Activated B cell treated with CpG ODN at 0.5 μM for 24 hours (primary cell): ENCODE measurements at regions not wholly inside any gene's neighbourhood (a gene's known extent, or its start where the extent isn't known, plus 50 kb on each side); places are given as distances from the start of the nearest gene placed in this dataset.

Experiments used
- ATAC-seq: fragments of 200-7000 bp; cut with Tn5 transposase; one replicate; pipeline ENCODE4 v1.10.0; 2021; ENCODE audit warnings: low read depth, mild to moderate bottlenecking, moderate library complexity
- CTCF ChIA-PET: fragments of 350-600 bp; sonication (Branson Sonifier 250); formaldehyde crosslinking; loops from one replicate; lab custom pipeline; 2021; ENCODE audit warnings: antibody characterized with exemption; lab: Charles Lee
- POLR2A ChIA-PET: fragments of 350-600 bp; sonication (Branson Sonifier 250); formaldehyde crosslinking; loops from one replicate; lab custom pipeline; 2021; ENCODE audit warnings: antibody characterized with exemption; lab: Charles Lee
- DNase-seq: peaks from one replicate; pipeline ENCODE4 v3.0.0; 2022
- H3K27ac Mint-ChIP-seq: one replicate; pipeline ENCODE4 v1.8.0; 2020; ENCODE audit warnings: mixed read lengths
- H3K27me3 Mint-ChIP-seq: one replicate; pipeline ENCODE4 v1.8.0; 2021; ENCODE audit warnings: mixed read lengths
- H3K36me3 Mint-ChIP-seq: one replicate; pipeline ENCODE4 v1.8.0; 2021; ENCODE audit warnings: low read depth, mixed read lengths
- H3K4me1 Mint-ChIP-seq: one replicate; pipeline ENCODE4 v1.8.0; 2021; ENCODE audit warnings: mixed read lengths
- H3K4me3 Mint-ChIP-seq: one replicate; pipeline ENCODE4 v1.8.0; 2020; ENCODE audit warnings: mild to moderate bottlenecking, mixed read lengths
- H3K9me3 Mint-ChIP-seq: one replicate; pipeline ENCODE4 v1.8.0; 2020; ENCODE audit warnings: mixed read lengths
- CTCF ChIP-seq: fragments of 200-600 bp; IDR thresholded peaks from one replicate; pipeline ENCODE4 v1.8.0; 2022; ENCODE audit warnings: antibody characterized with exemption, mild to moderate bottlenecking
- intact Hi-C: fragments of 100-400 bp; cut with micrococcal nuclease; formaldehyde crosslinking; loops from one replicate; pipeline ENCODE4 v1.15.1; 2024

DNA sequence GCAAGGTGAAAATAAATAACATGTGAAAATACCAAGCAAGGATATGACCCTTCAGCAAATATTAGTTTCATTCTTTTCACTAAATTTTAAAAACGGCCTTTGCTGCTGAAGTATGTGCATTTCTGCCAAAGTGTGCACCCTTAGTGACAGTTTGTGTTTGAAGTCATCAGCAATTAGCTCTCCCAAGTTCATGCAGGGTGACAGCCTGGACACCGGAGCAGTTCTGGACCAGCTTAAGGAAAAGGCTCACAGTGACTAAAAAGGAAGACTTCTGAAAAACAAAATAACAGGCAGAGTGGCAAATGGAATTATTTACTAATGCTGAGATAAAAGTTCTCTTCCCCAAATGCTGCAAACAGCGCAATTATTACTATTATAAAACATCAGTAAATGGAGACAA is 69.3 kb upstream of the NEBL start:
- no peak overlapping the region for H3K27ac Mint-ChIP-seq
- CTCF ChIA-PET, result no interaction called here
- peaks cover 13% of the 10 kb centered on the region for H3K4me1 Mint-ChIP-seq

GRCh38 chr10:20963721-20964595 is 66.8 kb upstream of the NEBL start:
- DNase-seq, result no peak
- peaks cover 2% of the 10 kb centered on the region for H3K4me1 Mint-ChIP-seq
- TF ChIP-seq CTCF, result no peak
- POLR2A ChIA-PET, result no interaction called here
- H3K36me3 Mint-ChIP-seq, result no peaks in the 10 kb centered on the region
- H3K9me3 Mint-ChIP-seq, result no peaks in the 10 kb centered on the region
- intact Hi-C loops, result no loop called here
- no peak for ATAC-seq
- H3K4me3 Mint-ChIP-seq, result no peak overlapping the region
- no peaks in the 10 kb centered on the region for H3K27me3 Mint-ChIP-seq
- CTCF ChIA-PET, result no interaction called here
- no peak overlapping the region for H3K27ac Mint-ChIP-seq

More for the DNA sequence above, 69.3 kb upstream of the NEBL start:
- Mint-ChIP-seq H3K27me3 (no peaks in the 10 kb centered on the region), H3K9me3 (no peaks in the 10 kb centered on the region), H3K36me3 (no peaks in the 10 kb centered on the region), H3K4me3 (no peak overlapping the region)
- ATAC-seq (no peak), DNase-seq (no peak)
- TF ChIP-seq CTCF, result no peak
- POLR2A ChIA-PET, result no interaction called here
- intact Hi-C loops, result no loop called here

DNA sequence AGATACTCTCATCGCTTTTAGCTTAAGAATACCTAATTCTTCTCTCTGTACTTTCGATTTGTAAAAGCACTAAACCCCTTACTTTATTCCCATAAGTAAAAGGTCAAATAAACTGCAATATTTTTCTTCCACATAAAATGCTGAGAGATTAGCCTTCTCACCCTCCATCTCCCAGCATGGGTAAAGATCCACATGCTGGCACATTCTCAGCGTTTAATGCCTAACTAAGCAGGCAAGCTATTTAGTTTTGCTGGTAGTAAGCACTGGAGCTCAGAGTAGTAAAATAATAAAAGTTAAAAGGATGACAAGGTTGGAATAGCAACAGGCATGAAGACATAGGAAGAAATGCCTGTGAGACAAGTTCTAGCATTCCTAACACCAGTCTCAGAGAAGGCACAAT is 65.9 kb upstream of the NEBL start:
- intact Hi-C loops, result no loop called here
- CTCF ChIA-PET, result no interaction called here
- Mint-ChIP-seq H3K36me3 (no peaks in the 10 kb centered on the region), H3K27ac (no peak overlapping the region), H3K9me3 (no peaks in the 10 kb centered on the region), H3K4me1 (no peaks in the 10 kb centered on the region), H3K27me3 (no peaks in the 10 kb centered on the region), H3K4me3 (no peak overlapping the region)
- no peak for TF ChIP-seq CTCF
- DNase-seq, result no peak
- ATAC-seq, result no peak
- POLR2A ChIA-PET, result no interaction called here

DNA sequence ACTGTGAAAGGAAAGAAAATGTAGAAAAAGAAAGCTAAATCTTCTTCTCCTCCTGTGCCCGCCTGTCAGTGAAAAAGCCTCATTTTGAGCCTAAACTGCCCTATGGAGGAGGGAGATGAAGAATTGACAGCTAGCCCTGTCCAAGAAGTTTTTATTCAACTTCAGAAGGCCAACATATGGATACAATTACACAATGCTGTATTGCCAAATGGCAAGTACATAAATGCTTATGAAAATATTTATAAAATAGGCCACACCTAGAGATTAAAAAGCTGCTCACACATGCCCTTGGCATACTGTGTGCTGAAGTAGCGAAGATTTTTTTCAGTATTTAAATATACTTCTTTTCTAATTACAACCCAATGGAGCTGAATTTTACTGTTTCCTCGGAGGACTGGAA is 65.1 kb upstream of the NEBL start:
- no peak overlapping the region for H3K4me3 Mint-ChIP-seq

DNA sequence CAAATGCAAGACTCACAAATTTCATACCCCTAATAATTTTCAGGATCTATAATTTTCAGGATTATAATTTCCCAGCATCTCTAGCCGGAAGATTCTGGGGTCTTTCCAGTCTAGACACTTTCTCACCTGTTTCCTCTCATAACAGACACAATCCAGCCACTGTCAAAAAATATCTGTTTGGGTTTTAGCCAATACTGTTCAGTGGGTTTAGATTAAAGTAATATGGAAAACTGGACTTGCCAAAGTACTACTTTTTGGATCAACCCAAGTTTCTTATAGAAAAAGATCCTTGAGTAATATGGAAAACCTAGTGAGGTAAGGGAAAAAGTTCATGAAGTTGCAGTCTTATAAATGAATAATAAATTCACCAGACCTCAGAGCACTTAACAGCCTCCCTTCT is 62.1 kb upstream of the NEBL start:
- ATAC-seq, result no peak
- H3K9me3 Mint-ChIP-seq, result no peaks in the 10 kb centered on the region
- no peak for TF ChIP-seq CTCF
- no peak for DNase-seq
- no peak overlapping the region for H3K27ac Mint-ChIP-seq
- no peaks in the 10 kb centered on the region for H3K36me3 Mint-ChIP-seq
- intact Hi-C loops, result no loop called here
- ChIA-PET POLR2A (no interaction called here), CTCF (no interaction called here)
- no peaks in the 10 kb centered on the region for H3K4me1 Mint-ChIP-seq
- no peak overlapping the region for H3K4me3 Mint-ChIP-seq
- peaks cover 4% of the 10 kb centered on the region for H3K27me3 Mint-ChIP-seq

More for the DNA sequence above, 65.1 kb upstream of the NEBL start:
- Mint-ChIP-seq H3K9me3 (no peaks in the 10 kb centered on the region), H3K27me3 (peaks cover 4% of the 10 kb centered on the region), H3K27ac (no peak overlapping the region), H3K36me3 (no peaks in the 10 kb centered on the region), H3K4me1 (no peaks in the 10 kb centered on the region)
- DNase-seq (no peak), ATAC-seq (no peak)
- no peak for TF ChIP-seq CTCF
- ChIA-PET POLR2A (no interaction called here), CTCF (no interaction called here)
- intact Hi-C loops, result no loop called here
